Thymus (tissue), 11 donors: ENCODE measurements at regions not wholly inside any gene's neighbourhood (a gene's known extent, or its start where the extent isn't known, plus 50 kb on each side); places are given as distances from the start of the nearest gene placed in this dataset.

Experiments used
- DNase-seq, 9 donors: peaks; one replicate each; pipeline ENCODE4 v3.0.0-alpha.2; 2013; ENCODE audit warnings: low spot score in 9 of 9, low read depth in 6 of 9, missing footprints in 1 of 9
- H3K27ac ChIP-seq, 2 donors: one replicate each; pipeline ENCODE4 v1.5.1; 2013; ENCODE audit warnings: control low read depth in 1 of 2, low read depth in 1 of 2, low read length in 1 of 2, mild to moderate bottlenecking in 1 of 2, moderate library complexity in 1 of 2
- H3K27me3 ChIP-seq, 2 donors: one replicate each; pipeline ENCODE4 v1.5.1; 2013; ENCODE audit warnings: low read length in 1 of 2; ENCODE audit not compliant: control insufficient read depth in 2 of 2, insufficient read depth in 1 of 2
- H3K36me3 ChIP-seq, 2 donors: one replicate each; pipeline ENCODE4 v1.5.1; 2013; ENCODE audit warnings: low read length in 1 of 2, mild to moderate bottlenecking in 1 of 2, moderate library complexity in 1 of 2; ENCODE audit not compliant: control insufficient read depth in 2 of 2, insufficient read depth in 2 of 2
- H3K4me1 ChIP-seq, 2 donors: one replicate each; pipeline ENCODE4 v1.5.1; 2013; ENCODE audit warnings: low read length in 2 of 2; ENCODE audit not compliant: control insufficient read depth in 2 of 2, insufficient read depth in 2 of 2
- H3K4me3 ChIP-seq, 2 donors: one replicate each; pipeline ENCODE4 v1.5.1; 2013; ENCODE audit warnings: low read length in 2 of 2, control low read depth in 1 of 2, mild to moderate bottlenecking in 1 of 2
- H3K9me3 ChIP-seq, 2 donors: one replicate each; pipeline ENCODE4 v1.5.1; 2013; ENCODE audit warnings: low read length in 1 of 2, mild to moderate bottlenecking in 1 of 2; ENCODE audit not compliant: control insufficient read depth in 2 of 2, insufficient read depth in 1 of 2
- WGBS: extraction: QIAGEN DNeasy Blood & Tissue Kit; methylation state at CpG from one replicate; pipeline ENCODE4 v1.1.7; 2013; 5-methylcytosine and 5-hydroxymethylcytosine counted together
- donor health status: healthy.

- WGBS, result 94% methylated on average over 3 of the region's 3 CpGs
- DNase-seq, result no peak
- Histone ChIP-seq H3K9me3 (peaks cover 4 to 18% of the 10 kb centered on the region in 2 donors), H3K36me3 (no peaks in the 10 kb centered on the region), H3K4me3 (no peak overlapping the region), H3K27me3 (peaks cover 68 to 81% of the 10 kb centered on the region in 2 donors), H3K4me1 (peaks cover 12 to 27% of the 10 kb centered on the region in 2 donors), H3K27ac (no peak overlapping the region)
Observed at GRCh38 chr3:44000586-44000985, 241.1 kb upstream of the TOPAZ1 start.

- Histone ChIP-seq H3K27me3 (peaks cover 63 to 76% of the 10 kb centered on the region in 2 donors), H3K9me3 (peaks cover 4 to 16% of the 10 kb centered on the region in 2 donors), H3K4me1 (peaks cover 10 to 23% of the 10 kb centered on the region in 2 donors), H3K36me3 (no peaks in the 10 kb centered on the region), H3K4me3 (no peak overlapping the region), H3K27ac (no peak overlapping the region)
- no peak for DNase-seq
- 84% methylated on average over 3 of the region's 3 CpGs for WGBS
Observed at GRCh38 chr3:44001072-44001471, 240.6 kb upstream of the TOPAZ1 start.

GRCh38 chr3:44003801-44004200 lies 237.9 kb upstream of the TOPAZ1 start:
- Histone ChIP-seq H3K27ac (no peak overlapping the region), H3K36me3 (no peaks in the 10 kb centered on the region), H3K4me3 (no peak overlapping the region), H3K4me1 (peaks cover 2% of the 10 kb centered on the region in 2 donors), H3K27me3 (peaks cover 36 to 51% of the 10 kb centered on the region in 2 donors), H3K9me3 (peaks cover 4 to 5% of the 10 kb centered on the region in 2 donors)
- 75% methylated on average over 6 of the region's 6 CpGs for WGBS
- DNase-seq, result no peak

- DNase-seq, result no peak
- no peaks in the 10 kb centered on the region for H3K36me3 ChIP-seq
- H3K9me3 ChIP-seq, result no peaks in the 10 kb centered on the region
- H3K27me3 ChIP-seq, result peaks cover 0 to 9% of the 10 kb centered on the region in 2 donors
- H3K27ac ChIP-seq, result no peak overlapping the region
- 95% methylated on average over 10 of the region's 10 CpGs for WGBS
- no peaks in the 10 kb centered on the region for H3K4me1 ChIP-seq
- no peak overlapping the region for H3K4me3 ChIP-seq
Observed at GRCh38 chr3:44011680-44012079, 230.0 kb upstream of the TOPAZ1 start.

- no peaks in the 10 kb centered on the region for H3K36me3 ChIP-seq
- no peak overlapping the region for H3K27ac ChIP-seq
- 96% methylated on average over 13 of the region's 13 CpGs for WGBS
- H3K27me3 ChIP-seq, result peaks cover 0 to 8% of the 10 kb centered on the region in 2 donors
- H3K4me3 ChIP-seq, result no peak overlapping the region
- DNase-seq, result no peak
- no peaks in the 10 kb centered on the region for H3K9me3 ChIP-seq
- no peaks in the 10 kb centered on the region for H3K4me1 ChIP-seq
Observed at GRCh38 chr3:44012160-44012899, 229.4 kb upstream of the TOPAZ1 start.

- no peak for DNase-seq
- H3K36me3 ChIP-seq, result no peaks in the 10 kb centered on the region
- H3K27ac ChIP-seq, result no peak overlapping the region
- no peak overlapping the region for H3K4me3 ChIP-seq
- no peaks in the 10 kb centered on the region for H3K9me3 ChIP-seq
- 76% methylated on average over 11 of the region's 11 CpGs for WGBS
- H3K27me3 ChIP-seq, result peaks cover 2 to 14% of the 10 kb centered on the region in 2 donors
- H3K4me1 ChIP-seq, result no peaks in the 10 kb centered on the region
Observed at GRCh38 chr3:44013967-44014366, 227.7 kb upstream of the TOPAZ1 start.

GRCh38 chr3:44015170-44015569 lies 226.5 kb upstream of the TOPAZ1 start:
- Histone ChIP-seq H3K4me1 (no peaks in the 10 kb centered on the region), H3K9me3 (no peaks in the 10 kb centered on the region), H3K36me3 (no peaks in the 10 kb centered on the region), H3K27ac (no peak overlapping the region), H3K4me3 (no peak overlapping the region), H3K27me3 (peaks cover 9 to 26% of the 10 kb centered on the region in 2 donors)
- no peak for DNase-seq
- WGBS, result 96% methylated on average over 3 of the region's 3 CpGs

GRCh38 chr3:44016818-44017217 lies 224.9 kb upstream of the TOPAZ1 start:
- Histone ChIP-seq H3K9me3 (no peaks in the 10 kb centered on the region), H3K4me1 (no peaks in the 10 kb centered on the region), H3K36me3 (no peaks in the 10 kb centered on the region), H3K4me3 (no peak overlapping the region), H3K27me3 (peaks cover 20 to 34% of the 10 kb centered on the region in 2 donors), H3K27ac (no peak overlapping the region)
- no peak for DNase-seq
- WGBS, result 58% methylated on average over 3 of the region's 3 CpGs

- H3K9me3 ChIP-seq, result no peaks in the 10 kb centered on the region
- no peak for DNase-seq
- H3K4me1 ChIP-seq, result no peaks in the 10 kb centered on the region
- no peak overlapping the region for H3K4me3 ChIP-seq
- H3K27me3 ChIP-seq, result peaks cover 34 to 52% of the 10 kb centered on the region in 2 donors
- H3K36me3 ChIP-seq, result no peaks in the 10 kb centered on the region
- WGBS, result 95% methylated on average over 9 of the region's 9 CpGs
- no peak overlapping the region for H3K27ac ChIP-seq
Observed at GRCh38 chr3:44018926-44019325, 222.8 kb upstream of the TOPAZ1 start.
